Stimulated activated naive CD8-positive, alpha-beta T cell treated with anti-CD3 and anti-CD28 coated beads, Interleukin-15, Interleukin-2, amounts not matched to agents 100 ng/mL and 50 ng/mL, for 24 hours (primary cell): ENCODE measurements at regions not wholly inside any gene's neighbourhood (a gene's known extent, or its start where the extent isn't known, plus 50 kb on each side); places are given as distances from the start of the nearest gene placed in this dataset.
A peak's percentile ranks its signal among the peaks of the same experiment; 100 is the strongest.

Source experiments
- H3K27ac Mint-ChIP-seq: one replicate; pipeline ENCODE4 v1.8.0; 2021; ENCODE audit warnings: mild to moderate bottlenecking, mixed read lengths
- H3K27me3 Mint-ChIP-seq: one replicate; pipeline ENCODE4 v1.8.0; 2021; ENCODE audit warnings: mixed read lengths
- H3K36me3 Mint-ChIP-seq: one replicate; pipeline ENCODE4 v1.8.0; 2021; ENCODE audit warnings: low read depth, mixed read lengths
- H3K4me1 Mint-ChIP-seq: one replicate; pipeline ENCODE4 v1.8.0; 2021; ENCODE audit warnings: low read depth, mixed read lengths
- H3K4me3 Mint-ChIP-seq: one replicate; pipeline ENCODE4 v1.8.0; 2021; ENCODE audit warnings: mild to moderate bottlenecking, mixed read lengths
- H3K9me3 Mint-ChIP-seq: one replicate; pipeline ENCODE4 v1.8.0; 2021; ENCODE audit warnings: mixed read lengths

DNA sequence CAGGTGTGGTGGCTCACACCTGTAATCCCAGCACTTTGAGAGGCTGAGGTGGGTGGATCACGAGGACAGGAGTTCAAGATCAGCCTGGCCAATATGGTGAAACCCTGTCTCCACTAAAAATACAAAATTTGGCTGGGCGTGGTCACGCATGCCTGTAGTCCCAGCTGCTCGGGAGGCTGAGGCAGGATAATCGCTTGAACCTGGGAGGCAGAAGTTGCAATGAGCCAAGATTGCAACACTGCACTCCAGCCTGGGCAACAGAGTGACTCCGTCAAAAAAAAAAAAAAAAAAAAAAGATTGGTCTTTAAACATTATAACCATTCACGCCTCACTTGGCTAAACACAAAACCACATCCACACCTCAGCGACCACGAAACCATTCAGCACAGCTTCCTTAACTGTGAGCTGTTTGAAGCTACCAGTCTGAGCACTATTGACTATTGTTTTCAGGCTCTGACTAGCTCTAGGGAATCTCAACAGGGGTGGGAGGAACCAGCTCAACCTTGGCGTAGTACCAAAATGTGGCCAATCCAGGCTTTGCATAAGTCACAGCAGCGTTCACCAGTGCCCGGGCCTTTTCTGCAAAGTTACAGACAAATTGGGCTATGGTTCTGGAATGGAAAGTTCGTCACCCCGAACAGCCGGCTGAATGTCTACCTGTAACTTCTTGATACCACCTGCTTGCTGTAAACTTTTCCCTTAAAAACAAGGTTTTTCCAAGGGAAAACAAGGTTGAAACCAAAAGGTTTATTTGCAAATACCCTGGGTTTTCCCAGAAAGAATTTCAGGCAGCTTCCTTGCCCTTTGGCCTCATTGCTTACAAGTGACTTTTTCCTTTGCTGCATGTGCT is 73.6 kb upstream of the DHX15 start:
- Mint-ChIP-seq H3K27ac (no peak overlapping the region), H3K9me3 (no peaks in the 10 kb centered on the region), H3K27me3 (peaks cover 30% of the 10 kb centered on the region), H3K4me1 (no peaks in the 10 kb centered on the region), H3K36me3 (no peaks in the 10 kb centered on the region), H3K4me3 (no peak overlapping the region)

DNA sequence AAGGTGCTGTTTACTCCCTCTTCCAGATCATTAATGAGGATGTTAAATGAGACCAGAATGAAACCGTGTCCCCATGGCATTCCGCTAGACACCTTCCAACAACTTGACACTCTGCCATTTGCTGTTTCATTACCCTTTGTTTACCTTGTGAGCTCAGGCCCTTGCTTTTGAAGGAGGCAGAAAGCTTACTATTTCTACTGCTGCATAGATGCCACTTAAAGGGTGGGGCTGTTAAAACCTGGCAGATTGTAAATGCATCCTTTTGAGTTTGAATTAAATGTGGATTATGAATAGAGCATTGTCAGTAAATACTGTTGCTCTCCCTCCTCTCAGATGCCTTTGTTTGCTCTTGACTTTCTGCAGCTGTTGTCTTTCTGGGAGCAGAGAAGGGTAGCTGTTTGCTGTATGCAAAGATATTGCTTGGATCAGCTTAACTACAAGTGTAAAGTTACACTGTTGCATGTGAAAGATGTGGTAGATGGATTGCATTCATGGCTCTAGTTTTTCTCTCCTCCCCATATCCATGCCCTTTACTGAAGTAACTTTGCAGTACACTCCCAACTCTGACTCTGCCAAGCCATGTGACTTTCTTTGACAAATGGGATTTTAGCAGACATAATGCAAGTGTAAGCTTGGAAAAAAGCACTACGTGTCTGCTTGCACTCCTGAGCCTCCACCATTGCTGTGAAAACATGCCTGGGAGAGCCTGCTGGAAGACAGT is 75.0 kb upstream of the DHX15 start:
- Mint-ChIP-seq H3K27ac (no peak overlapping the region), H3K4me1 (no peaks in the 10 kb centered on the region), H3K27me3 (peaks cover 33% of the 10 kb centered on the region), H3K36me3 (no peaks in the 10 kb centered on the region), H3K9me3 (no peaks in the 10 kb centered on the region), H3K4me3 (no peak overlapping the region)

DNA sequence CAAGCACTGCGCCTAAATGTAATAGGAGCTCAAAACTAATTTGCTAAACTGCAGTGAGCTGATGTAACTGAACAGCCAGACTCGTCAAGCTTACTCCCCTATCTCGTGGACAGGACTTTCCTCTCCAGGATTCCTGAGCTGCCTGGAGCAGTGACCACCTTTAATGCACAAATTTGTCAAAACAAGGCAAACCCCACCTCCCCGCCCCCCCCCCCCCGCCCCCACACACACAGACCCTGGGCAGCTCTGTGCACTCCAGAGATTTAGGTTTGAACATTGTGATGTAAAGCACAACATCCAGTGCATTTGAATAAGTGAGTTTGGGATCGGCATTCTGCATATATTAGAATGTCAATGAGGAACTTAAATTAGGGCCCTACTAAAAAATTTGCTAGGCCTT is 77.7 kb upstream of the DHX15 start:
- Mint-ChIP-seq H3K36me3 (no peaks in the 10 kb centered on the region), H3K9me3 (no peaks in the 10 kb centered on the region), H3K4me1 (no peaks in the 10 kb centered on the region), H3K27ac (no peak overlapping the region), H3K4me3 (no peak overlapping the region), H3K27me3 (peaks cover 24% of the 10 kb centered on the region)

DNA sequence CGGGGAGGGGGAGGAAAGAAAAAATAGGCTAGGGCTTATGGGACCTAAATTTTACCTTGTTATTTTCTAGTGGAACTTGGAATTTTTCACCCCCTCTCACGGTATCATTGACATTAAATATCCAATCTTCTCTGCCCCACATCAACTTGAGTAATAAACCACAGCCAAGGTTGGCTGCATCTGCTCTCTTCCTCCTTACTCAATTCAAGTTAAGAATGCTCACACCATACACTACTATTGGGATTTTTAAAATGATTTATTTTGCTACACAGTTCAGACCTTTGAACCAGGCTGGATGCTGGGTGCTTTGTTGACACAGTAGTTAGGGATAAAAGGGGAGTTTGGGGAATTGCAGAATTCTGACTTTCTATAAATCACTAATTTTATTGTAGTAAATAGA is 78.2 kb upstream of the DHX15 start:
- Mint-ChIP-seq H3K4me3 (no peak overlapping the region), H3K27me3 (peaks cover 24% of the 10 kb centered on the region), H3K9me3 (no peaks in the 10 kb centered on the region), H3K4me1 (no peaks in the 10 kb centered on the region), H3K36me3 (no peaks in the 10 kb centered on the region), H3K27ac (peak overlapping the region; percentile 41)

DNA sequence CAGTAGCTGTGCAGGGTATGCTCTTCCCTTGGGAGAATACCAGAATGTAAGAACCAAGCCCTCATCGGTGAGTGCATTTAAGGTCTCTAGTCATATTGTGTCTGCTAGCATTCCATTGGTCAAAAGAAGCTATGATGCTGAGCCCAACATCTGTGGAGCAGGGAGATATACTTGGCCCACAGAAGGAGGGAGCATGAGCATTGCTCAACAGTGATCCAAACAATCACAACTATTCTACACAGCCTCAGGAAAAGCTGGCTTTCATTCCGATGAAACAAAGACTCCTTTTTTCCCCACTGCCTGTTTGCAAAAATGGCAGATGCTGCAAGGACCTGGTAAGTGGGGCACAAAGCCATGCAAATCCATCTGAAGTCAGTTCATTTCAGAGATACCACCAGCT is 80.6 kb upstream of the DHX15 start:
- H3K4me3 Mint-ChIP-seq = no peak overlapping the region
- no peaks in the 10 kb centered on the region for H3K9me3 Mint-ChIP-seq
- no peaks in the 10 kb centered on the region for H3K36me3 Mint-ChIP-seq
- no peaks in the 10 kb centered on the region for H3K4me1 Mint-ChIP-seq
- peaks cover 13% of the 10 kb centered on the region for H3K27me3 Mint-ChIP-seq
- no peak overlapping the region for H3K27ac Mint-ChIP-seq

DNA sequence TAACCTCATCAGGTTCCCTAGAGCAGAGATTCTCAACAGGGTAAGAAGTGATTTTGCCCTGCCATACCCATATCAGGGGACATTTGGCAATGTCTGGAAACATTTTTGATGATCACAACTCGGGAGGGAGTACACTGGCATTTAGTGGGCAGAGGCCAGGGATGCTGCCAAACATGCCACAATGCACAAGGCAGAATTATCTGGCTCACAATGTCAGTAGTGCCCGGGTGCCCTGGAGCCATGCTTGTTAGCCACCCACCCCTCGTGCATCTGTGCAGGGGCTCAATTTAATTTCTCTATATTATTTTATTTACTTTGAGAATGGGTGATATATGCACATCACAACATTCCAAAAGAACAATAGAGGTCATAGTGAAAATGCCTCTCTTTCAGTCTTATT is 82.0 kb upstream of the DHX15 start:
- Mint-ChIP-seq H3K27me3 (peaks cover 14% of the 10 kb centered on the region), H3K4me3 (no peak overlapping the region), H3K4me1 (no peaks in the 10 kb centered on the region), H3K36me3 (no peaks in the 10 kb centered on the region), H3K27ac (no peak overlapping the region), H3K9me3 (no peaks in the 10 kb centered on the region)

DNA sequence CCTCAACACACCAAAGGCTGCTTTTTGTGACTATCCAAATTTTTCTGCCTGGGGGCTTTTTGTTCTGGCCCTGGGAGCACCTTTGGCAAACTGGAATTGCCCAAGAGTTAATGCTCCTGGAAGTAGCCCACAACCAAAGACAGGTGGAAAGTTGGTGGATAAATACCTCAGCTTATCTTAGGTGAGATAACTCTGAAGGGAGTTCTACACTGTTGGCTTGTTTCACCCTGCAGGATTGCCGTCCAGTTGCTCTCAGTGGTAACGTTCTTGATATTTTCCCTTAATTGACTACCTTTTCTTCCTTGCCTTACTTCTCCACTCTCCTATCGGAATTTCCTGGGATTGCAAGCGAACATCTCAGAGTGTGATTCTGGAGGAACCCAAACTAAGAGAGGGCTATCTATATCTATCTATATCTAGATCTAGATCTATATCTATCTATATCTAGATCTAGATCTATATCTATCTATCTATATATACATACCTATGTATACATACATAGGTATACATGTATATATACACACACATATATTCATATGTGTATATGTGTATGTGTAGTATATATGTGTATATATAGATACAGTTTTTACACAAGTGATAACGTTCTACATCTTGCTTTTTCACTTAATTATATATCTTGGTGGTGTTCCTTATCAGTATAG is 82.6 kb upstream of the DHX15 start:
- H3K27me3 Mint-ChIP-seq = peaks cover 21% of the 10 kb centered on the region
- H3K4me3 Mint-ChIP-seq = no peak overlapping the region
- H3K27ac Mint-ChIP-seq = no peak overlapping the region

DNA sequence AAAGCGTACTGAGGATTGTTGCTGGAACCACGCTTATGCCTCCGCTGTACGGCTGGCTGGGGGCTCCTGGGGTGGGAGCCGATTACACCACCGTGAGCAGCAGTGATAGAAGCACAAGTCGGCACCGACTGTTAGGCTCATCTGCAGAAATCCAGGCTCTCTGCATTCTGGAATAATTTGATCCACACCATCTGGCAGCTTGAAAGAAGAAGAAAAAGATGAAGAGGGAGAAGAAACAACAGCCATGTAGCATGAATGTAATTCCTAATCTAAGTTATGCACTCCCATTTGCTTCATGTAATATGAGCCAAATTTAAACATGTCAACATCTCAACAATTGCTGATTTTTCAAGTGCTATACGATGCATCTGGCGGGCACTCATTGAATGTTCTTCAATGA is 84.6 kb upstream of the DHX15 start:
- Mint-ChIP-seq H3K4me3 (no peak overlapping the region), H3K27ac (no peak overlapping the region), H3K27me3 (peaks cover 16% of the 10 kb centered on the region), H3K9me3 (no peaks in the 10 kb centered on the region), H3K36me3 (no peaks in the 10 kb centered on the region), H3K4me1 (no peaks in the 10 kb centered on the region)

More for the DNA sequence above, 82.6 kb upstream of the DHX15 start:
- no peaks in the 10 kb centered on the region for H3K9me3 Mint-ChIP-seq
- no peaks in the 10 kb centered on the region for H3K4me1 Mint-ChIP-seq
- H3K36me3 Mint-ChIP-seq = no peaks in the 10 kb centered on the region

DNA sequence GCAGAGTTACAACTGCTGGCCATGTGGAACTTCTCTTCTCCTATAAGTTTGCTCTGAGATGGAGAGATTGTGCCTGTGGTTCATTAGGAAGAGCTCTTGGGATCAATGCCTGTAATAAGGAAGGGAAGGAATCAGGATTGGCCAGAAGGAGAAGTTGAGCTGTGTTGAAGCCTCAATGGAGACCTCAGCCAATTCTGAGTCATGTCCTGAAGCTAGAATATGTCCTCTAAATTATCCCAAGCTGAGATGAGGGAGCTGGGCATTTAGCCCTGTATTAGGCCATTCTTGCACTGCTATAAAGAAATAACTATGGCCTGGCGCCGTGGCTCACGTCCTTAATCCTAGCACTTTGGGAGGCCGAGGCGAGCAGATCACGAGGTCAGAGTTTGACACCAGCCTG is 85.4 kb upstream of the DHX15 start:
- Mint-ChIP-seq H3K9me3 (no peaks in the 10 kb centered on the region), H3K4me1 (no peaks in the 10 kb centered on the region), H3K36me3 (no peaks in the 10 kb centered on the region), H3K27me3 (peaks cover 15% of the 10 kb centered on the region), H3K27ac (no peak overlapping the region), H3K4me3 (no peak overlapping the region)

DNA sequence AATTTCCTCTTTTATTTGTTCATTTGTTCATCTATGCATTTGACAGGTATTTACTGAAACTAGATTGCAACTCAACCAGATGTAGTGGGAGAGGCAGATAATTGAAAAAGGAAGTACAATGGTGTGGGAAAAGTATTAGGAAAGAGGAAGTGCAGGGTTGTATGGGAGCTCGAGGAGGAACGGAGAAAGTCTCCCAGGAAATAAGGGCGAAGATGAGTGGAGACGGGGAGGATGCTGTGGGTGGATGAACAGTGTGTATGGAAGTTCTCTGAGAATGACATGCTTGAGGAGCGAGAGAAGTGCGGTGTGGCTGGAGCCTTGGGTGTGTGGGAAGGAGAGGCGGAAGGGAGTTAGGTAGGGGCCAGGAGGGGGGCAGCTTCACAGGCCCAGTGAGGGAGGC is 87.5 kb upstream of the DHX15 start:
- Mint-ChIP-seq H3K27me3 (peaks cover 9% of the 10 kb centered on the region), H3K4me3 (no peak overlapping the region), H3K9me3 (no peaks in the 10 kb centered on the region), H3K27ac (no peak overlapping the region), H3K36me3 (no peaks in the 10 kb centered on the region), H3K4me1 (no peaks in the 10 kb centered on the region)

DNA sequence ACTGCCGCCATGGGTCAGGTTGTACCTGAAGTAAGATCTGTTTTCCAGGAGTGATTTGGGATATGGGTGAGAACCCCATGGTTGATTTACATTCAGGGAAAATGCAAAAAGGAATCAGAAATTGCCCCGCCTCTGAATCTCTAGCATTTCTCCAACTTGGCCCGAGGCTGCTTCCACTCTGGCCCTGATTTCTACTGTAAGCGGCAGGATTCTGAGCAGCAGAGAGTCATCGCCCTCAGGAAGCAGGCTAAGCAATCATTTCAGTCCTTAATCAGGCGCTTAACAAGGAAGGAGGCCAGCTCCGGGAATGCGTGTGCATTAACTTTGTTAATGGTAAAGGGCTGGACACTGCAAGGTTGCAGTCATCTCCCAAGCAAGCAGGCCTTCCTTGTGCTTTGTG is 88.5 kb upstream of the DHX15 start:
- Mint-ChIP-seq H3K4me1 (no peaks in the 10 kb centered on the region), H3K4me3 (no peak overlapping the region), H3K27ac (no peak overlapping the region), H3K9me3 (no peaks in the 10 kb centered on the region), H3K36me3 (no peaks in the 10 kb centered on the region), H3K27me3 (peaks cover 12% of the 10 kb centered on the region)

DNA sequence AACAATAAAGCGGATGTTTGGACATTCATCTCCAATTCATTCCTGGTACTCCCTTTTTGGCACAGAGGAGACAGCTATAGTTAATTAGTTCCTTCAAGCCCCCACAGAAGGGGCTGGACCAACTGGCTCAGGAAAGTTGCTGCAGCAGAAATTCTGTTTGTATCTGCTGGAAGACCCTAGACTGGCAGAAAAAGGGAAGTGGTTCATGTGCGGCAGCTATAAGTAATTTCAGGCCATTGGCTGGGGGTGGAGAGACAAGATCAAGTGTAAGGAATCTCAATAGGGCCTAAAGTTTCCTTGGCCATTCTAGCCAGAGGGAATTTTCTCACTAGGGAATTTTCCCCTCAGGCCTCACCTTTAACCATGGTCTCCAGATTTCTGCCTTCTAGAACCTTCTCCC is 89.9 kb upstream of the DHX15 start:
- Mint-ChIP-seq H3K4me1 (no peaks in the 10 kb centered on the region), H3K4me3 (no peak overlapping the region), H3K27ac (no peak overlapping the region), H3K9me3 (no peaks in the 10 kb centered on the region), H3K27me3 (peaks cover 12% of the 10 kb centered on the region), H3K36me3 (no peaks in the 10 kb centered on the region)

DNA sequence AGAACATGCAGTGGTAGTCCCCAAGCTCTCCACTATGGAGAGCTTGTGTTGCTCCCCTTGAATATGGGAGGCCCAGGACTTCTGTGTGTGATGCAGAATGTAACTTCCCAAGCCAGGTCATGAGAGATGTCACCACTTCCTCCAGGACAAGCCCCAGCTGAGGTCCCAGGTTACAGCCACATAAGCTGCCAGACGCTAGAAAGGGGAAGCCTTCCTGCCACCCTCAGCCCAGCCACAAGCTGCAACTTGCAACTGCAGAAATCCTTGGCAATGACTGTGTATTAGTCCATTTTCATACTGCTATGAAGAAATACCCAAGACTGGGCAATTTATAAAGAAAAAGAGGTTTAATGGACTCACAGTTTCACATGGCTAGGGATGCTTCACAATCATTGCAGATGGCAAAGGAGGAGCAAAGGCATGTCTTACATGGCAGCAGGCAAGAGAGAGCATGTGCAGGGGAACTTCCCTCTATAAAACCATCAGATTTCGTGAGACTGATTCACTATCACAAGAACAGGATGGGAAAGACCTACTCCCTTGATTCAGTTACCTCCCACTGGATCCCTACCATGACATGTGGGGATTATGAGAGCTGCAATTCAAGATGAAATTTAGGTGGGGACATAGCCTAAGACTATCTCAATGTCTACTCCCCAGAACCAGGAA is 91.5 kb upstream of the DHX15 start:
- no peak overlapping the region for H3K4me3 Mint-ChIP-seq
- H3K27me3 Mint-ChIP-seq = peaks cover 21% of the 10 kb centered on the region
- no peaks in the 10 kb centered on the region for H3K4me1 Mint-ChIP-seq
- H3K9me3 Mint-ChIP-seq = no peaks in the 10 kb centered on the region
- no peaks in the 10 kb centered on the region for H3K36me3 Mint-ChIP-seq
- H3K27ac Mint-ChIP-seq = no peak overlapping the region

DNA sequence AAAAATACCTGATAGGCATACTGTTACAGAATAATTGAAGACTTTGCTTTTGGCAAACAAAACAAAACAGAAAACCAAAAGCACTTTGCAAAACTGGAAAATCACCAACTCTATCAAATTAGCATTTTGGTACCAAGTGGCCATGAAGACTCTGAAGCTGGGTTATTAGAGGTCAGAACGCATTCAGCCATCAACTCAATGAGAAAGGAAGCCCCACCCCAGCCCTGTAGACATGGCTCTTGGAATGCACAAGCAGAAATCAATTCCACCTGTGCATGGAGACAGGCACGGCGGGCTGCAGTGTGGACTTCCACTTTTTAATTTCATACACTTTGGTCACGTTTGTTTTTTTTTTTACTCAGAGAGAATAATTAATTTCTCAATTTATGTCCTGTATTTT is 93.6 kb upstream of the DHX15 start:
- H3K27ac Mint-ChIP-seq = no peak overlapping the region
- H3K4me3 Mint-ChIP-seq = no peak overlapping the region
- no peaks in the 10 kb centered on the region for H3K9me3 Mint-ChIP-seq
- H3K27me3 Mint-ChIP-seq = peaks cover 26% of the 10 kb centered on the region
- no peaks in the 10 kb centered on the region for H3K4me1 Mint-ChIP-seq
- H3K36me3 Mint-ChIP-seq = no peaks in the 10 kb centered on the region
